ENCODE measurements at regions not wholly inside any gene's neighbourhood (a gene's known extent, or its start where the extent isn't known, plus 50 kb on each side); places are given as distances from the start of the nearest gene placed in this dataset.

- H3K23me2 ChIP-seq (ENCODE audit: insufficient read length, low read depth, low read length, poor library complexity, severe bottlenecking): no peaks in the 10 kb centered on the region
- H4K8ac ChIP-seq (replicated peaks; ENCODE audit: insufficient read length, low read depth, low read length): no peak overlapping the region
- TF ChIP-seq CTCF (conservative IDR thresholded peaks at IDR 0.05): no peak
- no peaks in the 10 kb centered on the region for H3K27me3 ChIP-seq (ENCODE audit: insufficient read depth, low read length)
- H3K79me1 ChIP-seq (ENCODE audit: insufficient read depth, low read depth, low read length, poor library complexity, severe bottlenecking): no peaks in the 10 kb centered on the region
- Mint-ChIP-seq H3K4me3 (no peak overlapping the region), H3K27ac (no peak overlapping the region), H3K4me1 (peaks cover 15 to 18% of the 10 kb centered on the region in 2 experiments), H3K9me3 (no peaks in the 10 kb centered on the region), H3K36me3 (ENCODE audit: insufficient read depth in 1 of 3, low read depth in 3 of 3) (no peaks in the 10 kb centered on the region), H3K27me3 (ENCODE audit: low read depth) (peaks cover 2% of the 10 kb centered on the region)
- no peaks in the 10 kb centered on the region for H3K4me1 ChIP-seq (ENCODE audit: insufficient read depth, low read length)
- H2BK12ac ChIP-seq (ENCODE audit: insufficient read length, low read depth, low read length): no peak overlapping the region
- H2BK15ac ChIP-seq (ENCODE audit: low read depth, low read length): no peak overlapping the region
- no peak overlapping the region for H2AFZ ChIP-seq (ENCODE audit: low read length)
- no peak overlapping the region for H4K91ac ChIP-seq (ENCODE audit: insufficient read length, low read depth, low read length)
- H3K27ac ChIP-seq (ENCODE audit: insufficient read length, low read depth, low read length): no peak overlapping the region
- H3K18ac ChIP-seq (ENCODE audit: insufficient read length, low read depth, low read length): no peak overlapping the region
- no peak overlapping the region for H2BK20ac ChIP-seq (ENCODE audit: low read depth, low read length, poor library complexity, severe bottlenecking)
- H3K4ac ChIP-seq (ENCODE audit: low read depth, low read length): no peak overlapping the region
- H3K9me3 ChIP-seq (ENCODE audit: control insufficient read depth, low read depth, low read length): no peaks in the 10 kb centered on the region
- no peak overlapping the region for H3K9ac ChIP-seq (ENCODE audit: extremely low read depth, insufficient read length, low read length)
- no peak overlapping the region for H2BK5ac ChIP-seq (ENCODE audit: insufficient read length, low read length)
- no peak overlapping the region for H3K14ac ChIP-seq (ENCODE audit: insufficient read depth, low read length)
- no peak overlapping the region for H3K23ac ChIP-seq (ENCODE audit: insufficient read length, low read depth, low read length)
- H2BK120ac ChIP-seq (ENCODE audit: low read depth, low read length, poor library complexity, severe bottlenecking): no peak overlapping the region
- H2AK5ac ChIP-seq (ENCODE audit: insufficient read length, low read length): no peak overlapping the region
- no peak for DNase-seq
- H3T11ph ChIP-seq (ENCODE audit: low read length): no peak overlapping the region
- no peak overlapping the region for H3K4me2 ChIP-seq (ENCODE audit: insufficient read depth, insufficient read length, low read length)
- H4K20me1 ChIP-seq (ENCODE audit: control insufficient read depth, insufficient read depth, insufficient read length): no peaks in the 10 kb centered on the region
- H3K79me2 ChIP-seq (ENCODE audit: insufficient read depth, low read length): no peaks in the 10 kb centered on the region
- WGBS (ENCODE audit: extremely low coverage, insufficient read length, low lambda C conversion rate): no CpG with 5 or more reads among the region's 3 CpGs
- no peak overlapping the region for H3K56ac ChIP-seq (ENCODE audit: insufficient read length, low read depth, low read length)
- H4K5ac ChIP-seq (ENCODE audit: insufficient read length, low read depth, low read length): no peak overlapping the region
Measured at GRCh38 chr18:57947117-57947516, 96.9 kb upstream of the NEDD4L start.

Data from H9 (cell line).